ENCODE measurements at regions not wholly inside any gene's neighbourhood (a gene's known extent, or its start where the extent isn't known, plus 50 kb on each side); places are given as distances from the start of the nearest gene placed in this dataset.

DNA sequence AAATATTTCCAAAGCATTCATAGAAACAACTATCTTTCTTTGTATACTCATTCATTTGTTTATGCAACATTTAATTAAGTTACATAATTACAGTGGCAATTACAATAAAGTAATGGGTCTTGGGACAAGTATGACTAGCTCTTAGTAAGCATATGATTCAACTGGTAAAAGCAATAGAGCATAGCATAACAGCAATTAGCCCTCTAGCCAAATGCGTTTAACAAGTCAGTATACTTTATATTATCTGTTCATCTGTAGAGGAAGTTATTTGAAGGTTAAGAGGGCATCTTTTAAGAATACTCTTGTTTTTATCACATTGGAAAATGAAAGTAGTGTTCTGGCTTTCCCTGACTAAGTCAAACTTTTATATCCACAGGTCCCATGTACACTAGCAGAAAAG is 198.1 kb upstream of the UGT8 start:
- TF ChIP-seq, protein P1, sequence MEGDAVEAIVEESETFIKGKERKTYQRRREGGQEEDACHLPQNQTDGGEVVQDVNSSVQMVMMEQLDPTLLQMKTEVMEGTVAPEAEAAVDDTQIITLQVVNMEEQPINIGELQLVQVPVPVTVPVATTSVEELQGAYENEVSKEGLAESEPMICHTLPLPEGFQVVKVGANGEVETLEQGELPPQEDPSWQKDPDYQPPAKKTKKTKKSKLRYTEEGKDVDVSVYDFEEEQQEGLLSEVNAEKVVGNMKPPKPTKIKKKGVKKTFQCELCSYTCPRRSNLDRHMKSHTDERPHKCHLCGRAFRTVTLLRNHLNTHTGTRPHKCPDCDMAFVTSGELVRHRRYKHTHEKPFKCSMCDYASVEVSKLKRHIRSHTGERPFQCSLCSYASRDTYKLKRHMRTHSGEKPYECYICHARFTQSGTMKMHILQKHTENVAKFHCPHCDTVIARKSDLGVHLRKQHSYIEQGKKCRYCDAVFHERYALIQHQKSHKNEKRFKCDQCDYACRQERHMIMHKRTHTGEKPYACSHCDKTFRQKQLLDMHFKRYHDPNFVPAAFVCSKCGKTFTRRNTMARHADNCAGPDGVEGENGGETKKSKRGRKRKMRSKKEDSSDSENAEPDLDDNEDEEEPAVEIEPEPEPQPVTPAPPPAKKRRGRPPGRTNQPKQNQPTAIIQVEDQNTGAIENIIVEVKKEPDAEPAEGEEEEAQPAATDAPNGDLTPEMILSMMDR (conservative IDR thresholded peaks at IDR 0.05; ENCODE audit: low read depth, low read length) = no peak
- TF ChIP-seq EZH2 (IDR thresholded peaks at IDR 0.05; ENCODE audit: borderline replicate concordance, low read depth, low read length, poor library complexity, severe bottlenecking) = no peak
